ENCODE measurements at regions not wholly inside any gene's neighbourhood (a gene's known extent, or its start where the extent isn't known, plus 50 kb on each side); places are given as distances from the start of the nearest gene placed in this dataset.

- Histone ChIP-seq H3F3A (ENCODE audit: insufficient read depth, low read length, poor library complexity, severe bottlenecking) (no peaks in the 10 kb centered on the region), H2AFZ (ENCODE audit: low read depth, low read length) (no peak overlapping the region), H3K4me3 (ENCODE audit: low read length) (no peak overlapping the region), H4K20me1 (ENCODE audit: insufficient read depth) (no peaks in the 10 kb centered on the region), H3K79me2 (replicated peaks; ENCODE audit: insufficient read depth, low read length) (no peaks in the 10 kb centered on the region), H3K9ac (ENCODE audit: low read length) (no peak overlapping the region), H3K4me2 (ENCODE audit: low read length) (no peak overlapping the region), H3K9me2 (ENCODE audit: insufficient read depth, low read length) (no peaks in the 10 kb centered on the region), H3K27ac (ENCODE audit: low read length) (no peak overlapping the region), H3K27me3 (ENCODE audit: insufficient read depth, low read depth, low read length) (no peaks in the 10 kb centered on the region), H3K36me3 (ENCODE audit: insufficient read depth, low read length) (no peaks in the 10 kb centered on the region), H3K9me3 (ENCODE audit: low read length) (no peaks in the 10 kb centered on the region)
- no peak for TF ChIP-seq MXI1 (conservative IDR thresholded peaks at IDR 0.05; ENCODE audit: poor library complexity, severe bottlenecking)
- TF ChIP-seq, protein P1, sequence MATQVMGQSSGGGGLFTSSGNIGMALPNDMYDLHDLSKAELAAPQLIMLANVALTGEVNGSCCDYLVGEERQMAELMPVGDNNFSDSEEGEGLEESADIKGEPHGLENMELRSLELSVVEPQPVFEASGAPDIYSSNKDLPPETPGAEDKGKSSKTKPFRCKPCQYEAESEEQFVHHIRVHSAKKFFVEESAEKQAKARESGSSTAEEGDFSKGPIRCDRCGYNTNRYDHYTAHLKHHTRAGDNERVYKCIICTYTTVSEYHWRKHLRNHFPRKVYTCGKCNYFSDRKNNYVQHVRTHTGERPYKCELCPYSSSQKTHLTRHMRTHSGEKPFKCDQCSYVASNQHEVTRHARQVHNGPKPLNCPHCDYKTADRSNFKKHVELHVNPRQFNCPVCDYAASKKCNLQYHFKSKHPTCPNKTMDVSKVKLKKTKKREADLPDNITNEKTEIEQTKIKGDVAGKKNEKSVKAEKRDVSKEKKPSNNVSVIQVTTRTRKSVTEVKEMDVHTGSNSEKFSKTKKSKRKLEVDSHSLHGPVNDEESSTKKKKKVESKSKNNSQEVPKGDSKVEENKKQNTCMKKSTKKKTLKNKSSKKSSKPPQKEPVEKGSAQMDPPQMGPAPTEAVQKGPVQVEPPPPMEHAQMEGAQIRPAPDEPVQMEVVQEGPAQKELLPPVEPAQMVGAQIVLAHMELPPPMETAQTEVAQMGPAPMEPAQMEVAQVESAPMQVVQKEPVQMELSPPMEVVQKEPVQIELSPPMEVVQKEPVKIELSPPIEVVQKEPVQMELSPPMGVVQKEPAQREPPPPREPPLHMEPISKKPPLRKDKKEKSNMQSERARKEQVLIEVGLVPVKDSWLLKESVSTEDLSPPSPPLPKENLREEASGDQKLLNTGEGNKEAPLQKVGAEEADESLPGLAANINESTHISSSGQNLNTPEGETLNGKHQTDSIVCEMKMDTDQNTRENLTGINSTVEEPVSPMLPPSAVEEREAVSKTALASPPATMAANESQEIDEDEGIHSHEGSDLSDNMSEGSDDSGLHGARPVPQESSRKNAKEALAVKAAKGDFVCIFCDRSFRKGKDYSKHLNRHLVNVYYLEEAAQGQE (IDR thresholded peaks at IDR 0.05; ENCODE audit: borderline replicate concordance): no peak
- TF ChIP-seq CTCF (IDR thresholded peaks at IDR 0.05; ENCODE audit: poor library complexity, severe bottlenecking): no peak
- TF ChIP-seq EZH2 (IDR thresholded peaks at IDR 0.05; ENCODE audit: borderline replicate concordance, insufficient read depth, low read length, poor library complexity, severe bottlenecking): no peak
- TF ChIP-seq SMC3 (conservative IDR thresholded peaks at IDR 0.05; ENCODE audit: poor library complexity): no peak
- TF ChIP-seq TAF1 (IDR thresholded peaks at IDR 0.05; ENCODE audit: low read depth): no peak
- TF ChIP-seq POLR2AphosphoS5 (IDR thresholded peaks at IDR 0.05): no peak
- no peak for TF ChIP-seq EP300 (conservative IDR thresholded peaks at IDR 0.05; ENCODE audit: poor library complexity, severe bottlenecking)
- no peak for TF ChIP-seq RAD21 (conservative IDR thresholded peaks at IDR 0.05)
These were observed 1113.2 kb upstream of the ATXN7L3B start for GRCh38 chr12:73424484-73424883.

- Histone ChIP-seq H3K9ac (ENCODE audit: low read length) (no peak overlapping the region), H3K9me2 (ENCODE audit: insufficient read depth, low read length) (no peaks in the 10 kb centered on the region), H3K79me2 (replicated peaks; ENCODE audit: insufficient read depth, low read length) (no peaks in the 10 kb centered on the region), H3K4me2 (ENCODE audit: low read length) (no peak overlapping the region), H3K36me3 (ENCODE audit: insufficient read depth, low read length) (no peaks in the 10 kb centered on the region), H2AFZ (ENCODE audit: low read depth, low read length) (no peak overlapping the region), H3F3A (ENCODE audit: insufficient read depth, low read length, poor library complexity, severe bottlenecking) (no peaks in the 10 kb centered on the region), H3K9me3 (ENCODE audit: low read length) (no peaks in the 10 kb centered on the region), H3K27ac (ENCODE audit: low read length) (no peak overlapping the region), H3K4me3 (ENCODE audit: low read length) (no peak overlapping the region), H3K27me3 (ENCODE audit: insufficient read depth, low read depth, low read length) (no peaks in the 10 kb centered on the region), H4K20me1 (ENCODE audit: insufficient read depth) (no peaks in the 10 kb centered on the region)
- TF ChIP-seq, protein P1 (IDR thresholded peaks at IDR 0.05; ENCODE audit: borderline replicate concordance): no peak
- TF ChIP-seq EZH2 (IDR thresholded peaks at IDR 0.05; ENCODE audit: borderline replicate concordance, insufficient read depth, low read length, poor library complexity, severe bottlenecking): no peak
These were observed 1091.8 kb upstream of the ATXN7L3B start for GRCh38 chr12:73445658-73446324.

Measured in neural cell (in vitro differentiated cells).